Chondrocyte (in vitro differentiated cells): ENCODE measurements at regions not wholly inside any gene's neighbourhood (a gene's known extent, or its start where the extent isn't known, plus 50 kb on each side); places are given as distances from the start of the nearest gene placed in this dataset.

ENCODE experiments used
- DNase-seq: peaks from one replicate; pipeline ENCODE4 v3.0.0; 2021; ENCODE audit warnings: mixed read lengths, low spot score
- H3K27ac Mint-ChIP-seq: one replicate; pipeline ENCODE4 v1.8.0; 2021; ENCODE audit warnings: mild to moderate bottlenecking, moderate library complexity, mixed read lengths; ENCODE audit not compliant: unreplicated experiment
- H3K27me3 Mint-ChIP-seq: 2 replicates; pipeline ENCODE4 v1.8.0; 2021; ENCODE audit warnings: low read depth, mixed read lengths
- H3K36me3 Mint-ChIP-seq: 2 replicates; pipeline ENCODE4 v1.8.0; 2021; ENCODE audit warnings: low read depth, mixed read lengths
- H3K4me1 Mint-ChIP-seq: 2 replicates; pipeline ENCODE4 v1.8.0; 2021; ENCODE audit warnings: low read depth, mild to moderate bottlenecking, mixed read lengths
- H3K4me3 Mint-ChIP-seq: one replicate; pipeline ENCODE4 v1.8.0; 2021; ENCODE audit warnings: mild to moderate bottlenecking, moderate library complexity, mixed read lengths; ENCODE audit not compliant: unreplicated experiment
- H3K9me3 Mint-ChIP-seq: 2 replicates; pipeline ENCODE4 v1.8.0; 2021; ENCODE audit warnings: low read depth, mixed read lengths
- TF ChIP-seq, protein P1 (sequence below): fragments of 200-600 bp; sonication (generic); IDR thresholded peaks from 2 replicates; pipeline ENCODE4 v1.5.0; 2021; ENCODE audit warnings: antibody characterized with exemption, mild to moderate bottlenecking, moderate library complexity

DNA sequence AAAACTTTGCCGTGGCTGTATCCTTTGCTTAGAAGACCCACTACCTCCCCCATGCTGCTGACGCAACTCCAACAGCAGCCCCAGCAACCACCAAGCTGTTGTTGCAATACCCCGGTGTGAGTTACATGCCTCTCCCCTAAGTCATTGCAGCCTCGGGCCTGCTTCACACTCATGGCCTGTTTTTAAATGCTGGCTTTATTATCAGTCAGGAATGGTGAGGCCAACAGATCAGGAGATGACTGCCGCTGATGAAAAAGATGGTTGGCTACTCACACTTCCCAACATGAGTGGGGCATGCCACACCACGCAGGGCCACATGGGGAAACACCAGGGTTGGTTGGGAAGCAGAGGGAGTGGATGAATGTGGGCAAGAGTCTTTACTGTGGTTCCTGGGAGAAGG, 171.5 kb upstream of the SYT13 start:
- Mint-ChIP-seq H3K4me3 (no peak overlapping the region), H3K4me1 (no peaks in the 10 kb centered on the region), H3K36me3 (no peaks in the 10 kb centered on the region), H3K27ac (no peak overlapping the region), H3K27me3 (peaks cover 43% of the 10 kb centered on the region), H3K9me3 (peaks cover 5% of the 10 kb centered on the region)
- no peak for DNase-seq
- TF ChIP-seq, protein P1, sequence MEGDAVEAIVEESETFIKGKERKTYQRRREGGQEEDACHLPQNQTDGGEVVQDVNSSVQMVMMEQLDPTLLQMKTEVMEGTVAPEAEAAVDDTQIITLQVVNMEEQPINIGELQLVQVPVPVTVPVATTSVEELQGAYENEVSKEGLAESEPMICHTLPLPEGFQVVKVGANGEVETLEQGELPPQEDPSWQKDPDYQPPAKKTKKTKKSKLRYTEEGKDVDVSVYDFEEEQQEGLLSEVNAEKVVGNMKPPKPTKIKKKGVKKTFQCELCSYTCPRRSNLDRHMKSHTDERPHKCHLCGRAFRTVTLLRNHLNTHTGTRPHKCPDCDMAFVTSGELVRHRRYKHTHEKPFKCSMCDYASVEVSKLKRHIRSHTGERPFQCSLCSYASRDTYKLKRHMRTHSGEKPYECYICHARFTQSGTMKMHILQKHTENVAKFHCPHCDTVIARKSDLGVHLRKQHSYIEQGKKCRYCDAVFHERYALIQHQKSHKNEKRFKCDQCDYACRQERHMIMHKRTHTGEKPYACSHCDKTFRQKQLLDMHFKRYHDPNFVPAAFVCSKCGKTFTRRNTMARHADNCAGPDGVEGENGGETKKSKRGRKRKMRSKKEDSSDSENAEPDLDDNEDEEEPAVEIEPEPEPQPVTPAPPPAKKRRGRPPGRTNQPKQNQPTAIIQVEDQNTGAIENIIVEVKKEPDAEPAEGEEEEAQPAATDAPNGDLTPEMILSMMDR = no peak

DNA sequence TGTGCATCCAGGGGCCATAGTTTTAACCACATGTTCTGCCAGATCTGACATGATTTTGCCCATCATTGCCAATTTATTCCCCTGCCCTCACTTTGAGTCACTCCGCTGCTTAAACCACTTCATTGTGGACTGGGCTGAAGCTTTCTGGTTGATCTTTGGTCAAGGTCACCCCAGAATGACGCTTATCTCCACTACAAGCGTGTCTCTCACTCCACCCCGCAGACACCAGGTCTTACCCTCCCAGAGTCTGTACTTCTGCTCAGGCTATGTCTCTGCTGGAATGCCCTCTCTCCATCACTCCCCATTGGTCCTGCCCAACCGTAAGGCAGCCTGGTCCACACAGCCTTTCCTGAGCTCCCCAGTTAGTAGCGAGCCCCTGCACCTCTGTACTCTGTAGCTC, 170.5 kb upstream of the SYT13 start:
- TF ChIP-seq, protein P1 = no peak
- Mint-ChIP-seq H3K9me3 (peaks cover 5% of the 10 kb centered on the region), H3K4me3 (no peak overlapping the region), H3K36me3 (no peaks in the 10 kb centered on the region), H3K27ac (no peak overlapping the region), H3K27me3 (peaks cover 37% of the 10 kb centered on the region), H3K4me1 (no peaks in the 10 kb centered on the region)
- no peak for DNase-seq

DNA sequence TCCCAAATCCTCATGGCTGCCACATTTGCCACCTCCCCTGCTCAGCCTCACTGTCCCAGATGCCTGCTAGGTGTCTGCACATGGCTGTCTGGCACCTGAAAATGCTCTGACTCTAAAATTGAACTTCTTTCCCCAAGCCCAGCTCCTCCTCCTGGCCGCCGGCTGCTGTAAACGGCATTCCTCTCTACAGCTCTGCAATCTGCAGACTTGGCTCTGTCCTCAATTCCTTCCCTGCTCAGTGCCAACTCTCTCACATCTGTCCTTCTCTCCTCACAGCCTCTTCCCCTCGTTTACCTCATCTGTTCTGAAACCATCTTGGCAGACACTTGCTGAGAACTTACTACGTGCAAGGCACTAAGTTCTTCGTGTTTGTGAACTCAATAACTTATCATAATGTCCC, 169.4 kb upstream of the SYT13 start:
- TF ChIP-seq, protein P1 = no peak
- Mint-ChIP-seq H3K27ac (no peak overlapping the region), H3K4me1 (no peaks in the 10 kb centered on the region), H3K9me3 (peaks cover 5% of the 10 kb centered on the region), H3K36me3 (no peaks in the 10 kb centered on the region), H3K27me3 (peaks cover 26% of the 10 kb centered on the region), H3K4me3 (no peak overlapping the region)
- no peak for DNase-seq

DNA sequence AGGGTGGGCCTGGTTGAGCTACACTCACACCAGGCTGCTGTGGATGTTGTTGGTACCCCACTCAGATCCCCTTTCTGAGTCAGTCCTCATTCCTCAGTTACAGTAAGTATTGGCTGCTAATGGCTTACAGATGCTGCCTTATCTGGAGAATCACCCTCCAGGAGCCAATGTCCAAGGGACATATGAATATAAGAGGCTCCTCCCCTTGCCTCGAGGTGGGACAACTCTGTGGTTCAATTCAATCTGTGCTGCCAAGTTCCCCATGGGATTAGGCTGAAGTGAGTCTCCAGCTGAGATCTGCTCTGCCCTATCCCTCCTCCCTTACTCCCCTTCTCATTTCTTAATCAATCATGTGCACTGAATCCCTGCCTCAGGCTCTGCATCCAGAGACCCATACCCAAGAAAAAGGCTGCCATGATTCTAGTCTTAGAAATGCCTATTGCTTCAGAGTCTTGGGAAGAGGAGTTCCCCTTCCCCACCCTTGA, 168.8 kb upstream of the SYT13 start:
- H3K36me3 Mint-ChIP-seq = no peaks in the 10 kb centered on the region
- H3K9me3 Mint-ChIP-seq = peaks cover 5% of the 10 kb centered on the region
- no peaks in the 10 kb centered on the region for H3K4me1 Mint-ChIP-seq
- TF ChIP-seq, protein P1 = no peak
- no peak overlapping the region for H3K4me3 Mint-ChIP-seq
- no peak overlapping the region for H3K27ac Mint-ChIP-seq
- peaks cover 20% of the 10 kb centered on the region for H3K27me3 Mint-ChIP-seq
- DNase-seq = no peak

DNA sequence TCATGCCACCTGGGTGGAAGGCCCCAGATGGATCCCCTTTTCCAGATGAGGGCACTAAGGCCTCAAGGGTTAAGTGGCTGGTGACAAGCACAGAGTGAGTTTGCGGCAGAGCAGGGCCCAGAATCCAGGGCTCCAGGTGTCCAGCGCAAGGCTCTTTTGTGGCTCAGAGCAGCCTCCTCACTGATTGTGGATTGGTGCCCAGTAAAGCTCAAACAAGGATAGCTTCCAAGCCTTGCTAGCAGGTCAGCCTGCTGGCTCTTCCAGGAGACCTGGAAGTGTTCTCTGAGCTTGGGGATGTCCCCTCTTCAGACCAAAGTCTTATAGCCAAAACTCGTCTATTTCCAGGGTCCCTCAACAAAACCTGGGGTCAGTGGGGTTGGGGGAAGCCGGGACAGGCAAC, 167.6 kb upstream of the SYT13 start:
- TF ChIP-seq, protein P1 = no peak
- no peak for DNase-seq
- Mint-ChIP-seq H3K27me3 (peaks cover 19% of the 10 kb centered on the region), H3K36me3 (no peaks in the 10 kb centered on the region), H3K4me3 (no peak overlapping the region), H3K9me3 (peaks cover 5% of the 10 kb centered on the region), H3K27ac (no peak overlapping the region), H3K4me1 (no peaks in the 10 kb centered on the region)
